ENCODE measurements at regions not wholly inside any gene's neighbourhood (a gene's known extent, or its start where the extent isn't known, plus 50 kb on each side); places are given as distances from the start of the nearest gene placed in this dataset.
"Not testable (repeated sequence)": the region's sequence is repeated elsewhere in the genome, so short reads cannot be mapped to it uniquely, and the experiment has no call there.

- no peak for DNase-seq
Measured at GRCh38 chr6:169378620-169379381, 125.2 kb upstream of the THBS2 start.

GRCh38 chr6:169376458-169376857 is 122.8 kb upstream of the THBS2 start:
- no peak for DNase-seq

DNA sequence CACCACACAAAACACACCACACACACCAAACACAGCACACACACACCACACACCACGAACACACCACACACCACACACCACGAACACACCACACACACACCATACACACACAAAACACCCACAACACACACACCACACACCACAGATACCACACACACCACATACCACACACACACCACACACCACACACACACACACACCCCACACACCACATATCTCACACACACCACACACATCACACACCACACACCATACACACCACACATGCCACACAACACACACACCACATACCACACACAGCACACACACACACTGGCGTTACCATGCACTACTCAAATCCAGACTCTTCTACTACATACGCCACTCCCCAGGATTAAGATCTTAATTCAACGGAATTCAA is 118.9 kb upstream of the THBS2 start:
- no peak for DNase-seq

GRCh38 chr6:169371344-169372127 is 117.9 kb upstream of the THBS2 start:
- DNase-seq = no peak

- DNase-seq = no peak
Measured at GRCh38 chr6:169370666-169371343, 117.2 kb upstream of the THBS2 start.

GRCh38 chr6:169370054-169370453 is 116.4 kb upstream of the THBS2 start:
- DNase-seq = no peak

DNA sequence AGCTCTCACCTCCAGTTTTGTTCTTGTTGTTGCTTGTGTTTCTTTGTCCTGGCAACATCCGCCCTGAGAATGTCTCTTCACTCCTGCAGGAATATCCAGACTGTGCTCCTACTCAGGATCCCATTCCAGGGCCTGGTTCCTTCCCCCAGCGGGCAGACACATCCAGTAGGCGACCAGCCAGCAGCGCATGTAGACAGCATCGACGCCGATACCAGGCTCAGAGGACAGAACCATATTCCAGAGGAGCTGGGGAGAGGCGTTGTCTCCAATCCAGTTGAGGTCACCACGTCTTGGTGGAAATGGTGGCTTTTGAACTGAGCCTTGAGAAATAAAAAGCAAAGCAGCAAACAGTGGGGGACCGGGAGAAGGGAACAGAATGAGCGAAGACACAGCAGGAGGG is 114.6 kb upstream of the THBS2 start:
- DNase-seq = no peak

DNA sequence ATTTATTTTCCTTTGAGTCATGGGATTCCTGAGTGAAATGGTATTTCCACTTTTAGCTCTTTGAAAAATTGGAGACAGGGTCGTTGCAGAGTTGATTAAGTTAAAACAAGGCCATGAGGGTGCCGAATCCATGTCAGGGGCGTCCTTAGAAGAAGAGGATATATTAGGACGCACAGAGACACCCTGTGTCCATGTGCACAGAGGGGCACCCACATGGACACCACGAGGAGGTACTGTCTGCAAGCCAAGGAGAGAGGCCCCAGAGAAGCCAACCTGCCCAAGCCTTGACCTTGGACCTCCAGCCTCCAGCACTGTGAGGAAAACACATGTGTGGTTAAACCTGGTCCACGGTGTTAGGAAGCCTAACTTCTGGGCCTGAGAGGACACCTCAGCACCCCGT is 113.9 kb upstream of the THBS2 start:
- no peak for DNase-seq

- DNase-seq = no peak
Measured at GRCh38 chr6:169366258-169366901, 112.7 kb upstream of the THBS2 start.

DNA sequence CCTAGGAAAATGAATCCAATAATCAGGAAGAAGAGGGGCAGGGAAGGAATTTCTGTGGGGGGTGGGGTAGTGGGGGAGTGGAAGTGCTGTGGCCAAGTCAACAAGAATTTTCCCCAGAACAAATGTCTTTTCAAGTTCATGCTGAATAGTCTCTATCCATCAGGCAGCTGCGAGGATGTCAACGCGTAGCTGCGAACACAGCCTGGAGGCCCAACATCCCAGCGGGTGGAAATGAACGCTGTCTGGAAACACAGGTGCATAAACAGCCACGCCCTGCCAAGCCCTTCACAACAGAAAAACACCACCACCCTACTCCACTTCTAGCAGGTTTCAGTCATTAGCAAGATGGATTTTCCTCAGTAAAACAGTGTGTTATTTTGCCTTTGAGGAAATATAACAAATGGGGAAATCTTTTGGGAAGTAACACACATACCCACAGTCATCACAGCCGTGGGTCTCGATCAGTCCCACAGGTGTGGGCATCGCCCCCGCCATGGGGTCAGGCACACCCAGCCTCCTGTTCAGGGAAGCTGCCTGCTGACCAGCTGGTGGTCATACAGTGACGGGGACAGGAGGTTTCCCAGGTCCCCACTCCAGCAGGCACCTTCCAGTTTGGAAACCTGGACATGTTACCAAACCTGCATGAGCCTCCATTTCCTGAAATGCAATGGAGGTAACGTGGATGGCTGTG is 112.1 kb upstream of the THBS2 start:
- DNase-seq = no peak

DNA sequence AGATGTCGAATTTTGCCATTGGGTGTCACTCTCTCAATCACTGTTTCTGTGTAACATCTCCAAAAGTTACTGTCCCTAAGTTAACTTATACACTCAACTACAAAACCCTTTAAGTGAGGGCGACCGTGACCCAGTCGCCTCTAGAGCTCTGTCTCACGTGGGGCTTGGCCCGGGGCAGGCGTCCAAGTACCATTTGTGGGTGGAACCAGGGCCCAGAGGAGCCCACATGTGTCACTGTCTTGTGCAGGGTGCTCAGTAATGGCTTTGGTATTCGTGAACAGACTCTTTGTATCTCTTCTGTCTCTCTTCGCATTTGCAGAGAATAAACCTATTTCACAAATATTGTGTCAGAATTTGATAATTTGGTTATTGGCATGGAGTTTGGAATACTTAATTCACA is 109.9 kb upstream of the THBS2 start:
- DNase-seq = no peak

GRCh38 chr6:169362501-169363121 is 109.0 kb upstream of the THBS2 start:
- no peak for DNase-seq

GRCh38 chr6:169355001-169355400 is 101.4 kb upstream of the THBS2 start:
- DNase-seq = not testable (repeated sequence)

DNA sequence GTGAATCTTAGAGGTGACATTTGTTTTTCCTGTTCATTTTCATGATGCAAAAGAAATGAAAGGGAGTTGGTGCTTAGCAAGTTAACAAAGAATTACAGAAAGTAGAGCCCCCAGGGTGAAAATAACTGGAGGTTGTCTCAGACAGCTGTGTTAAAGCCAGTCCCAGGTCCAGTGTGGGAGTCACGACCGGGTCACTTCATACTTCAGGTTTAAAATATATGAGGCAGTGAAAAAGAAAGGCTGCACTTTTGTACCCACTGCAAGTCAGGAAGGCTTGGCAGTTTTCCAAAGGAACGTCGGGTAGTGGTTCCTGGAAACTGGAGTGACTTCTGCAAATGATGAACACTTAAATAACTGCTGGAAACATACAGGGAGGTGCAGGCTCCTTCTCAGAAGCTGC is 91.5 kb upstream of the THBS2 start:
- DNase-seq = no peak

DNA sequence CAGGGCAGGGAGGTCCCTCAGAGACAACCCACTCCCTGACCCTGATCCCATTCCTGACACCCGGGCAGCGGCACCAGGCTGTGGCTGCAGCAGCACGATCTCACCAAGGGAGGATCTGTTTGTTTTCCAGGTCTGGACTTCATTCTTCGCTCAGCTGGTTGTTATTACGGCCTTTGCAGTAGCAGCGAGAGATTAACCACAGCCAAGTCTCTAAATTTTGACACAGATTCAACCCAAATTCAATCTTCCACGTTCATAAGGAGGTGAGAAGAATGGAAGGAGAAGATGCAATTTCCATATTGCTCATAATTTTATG is 91.1 kb upstream of the THBS2 start:
- DNase-seq = no peak

- no peak for DNase-seq
Measured at GRCh38 chr6:169343886-169344749, 90.5 kb upstream of the THBS2 start.

GRCh38 chr6:169342710-169343109 is 89.1 kb upstream of the THBS2 start:
- peak in 1 of 14 donors; percentile 3 for DNase-seq

- peak in 2 of 14 donors; percentile 18 to 92 for DNase-seq
Measured at GRCh38 chr6:169341706-169342105, 88.1 kb upstream of the THBS2 start.

- DNase-seq = peak in 1 of 14 donors; percentile 2
Measured at GRCh38 chr6:169341065-169341464, 87.4 kb upstream of the THBS2 start.

DNA sequence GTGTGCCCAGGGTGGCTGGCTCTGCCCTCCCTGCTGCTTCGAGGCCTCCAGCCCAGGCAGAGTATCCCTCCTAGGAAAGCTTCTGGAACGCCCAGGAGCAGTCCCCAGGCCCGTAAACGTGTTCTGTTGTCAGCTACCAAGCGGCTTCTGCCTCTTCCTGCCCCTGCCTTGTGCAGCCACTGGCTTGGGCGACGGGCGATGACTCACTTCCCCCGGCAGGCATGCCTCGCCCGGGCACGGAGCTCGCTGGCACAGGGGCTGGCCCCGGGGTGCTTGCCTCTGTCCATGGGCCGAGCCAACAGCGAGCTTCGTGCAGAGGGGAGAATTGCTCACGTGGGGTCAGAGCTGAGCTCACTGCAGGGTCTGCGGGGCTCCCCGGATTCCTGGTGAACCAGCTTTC is 86.7 kb upstream of the THBS2 start:
- peak in 1 of 14 donors; percentile 11 for DNase-seq

GRCh38 chr6:169339731-169340309 is 86.2 kb upstream of the THBS2 start:
- no peak for DNase-seq

Measured in C1 segment of cervical spinal cord (tissue), 14 donors.